DMS79 treated with DMSO at 0.1 percent for 48 hours (cell line): ENCODE measurements at regions not wholly inside any gene's neighbourhood (a gene's known extent, or its start where the extent isn't known, plus 50 kb on each side); places are given as distances from the start of the nearest gene placed in this dataset.
A peak's percentile ranks its signal among the peaks of the same experiment; 100 is the strongest.

Source experiments
- DNase-seq: peaks from one replicate; lab custom pipeline; 2025; lab: John Stamatoyannopoulos, UW

DNA sequence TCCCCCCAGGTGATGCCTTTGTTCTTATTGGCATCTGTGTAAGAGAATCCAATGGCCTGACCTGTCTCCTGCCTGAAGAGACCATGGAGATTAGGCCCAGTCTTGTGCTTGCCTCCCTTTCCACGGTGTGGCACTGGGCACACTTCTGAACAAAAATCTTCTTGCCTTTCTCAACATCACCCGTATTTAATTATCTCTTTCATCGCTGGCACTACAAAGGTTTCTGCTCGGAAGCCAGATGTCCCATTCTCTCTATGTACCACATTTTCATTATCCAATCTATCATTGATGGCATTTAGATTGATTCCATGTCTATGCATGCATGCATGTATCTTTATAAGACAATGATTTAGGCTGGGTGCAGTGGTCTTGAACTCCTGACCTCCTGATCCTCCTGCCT, 74.3 kb downstream of the SLC25A15 start:
- DNase-seq, result no peak

DNA sequence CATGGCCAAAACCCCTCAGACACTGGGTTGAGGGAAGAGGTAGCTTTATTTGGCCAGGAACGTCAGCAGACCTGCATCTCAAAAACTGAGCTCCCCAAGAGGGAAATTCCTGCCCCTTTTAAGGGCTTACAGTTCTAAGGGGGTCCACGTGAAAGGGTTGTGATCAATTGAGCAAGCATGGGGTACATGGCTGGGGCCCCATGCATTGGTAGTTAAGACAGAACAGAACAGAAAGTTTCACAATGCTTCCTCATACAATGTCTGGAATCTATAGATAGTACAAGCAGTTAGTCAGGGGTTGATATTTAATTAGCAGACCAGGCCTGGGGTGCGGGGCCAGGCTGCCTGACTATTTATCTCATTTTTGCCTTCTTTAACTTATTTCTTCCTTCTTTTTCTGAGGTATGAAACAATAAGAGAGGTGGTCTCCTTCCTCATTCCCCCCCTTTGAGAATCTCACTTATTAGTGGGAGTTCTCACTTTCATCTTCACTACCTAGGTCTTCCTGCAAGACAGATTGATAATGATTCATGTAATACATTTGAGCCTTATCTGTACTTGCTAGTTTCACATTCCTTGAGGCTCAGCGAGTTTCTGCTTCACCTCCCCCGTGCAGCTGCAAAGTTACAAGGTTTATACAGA, 84.8 kb downstream of the SLC25A15 start:
- DNase-seq, result no peak

DNA sequence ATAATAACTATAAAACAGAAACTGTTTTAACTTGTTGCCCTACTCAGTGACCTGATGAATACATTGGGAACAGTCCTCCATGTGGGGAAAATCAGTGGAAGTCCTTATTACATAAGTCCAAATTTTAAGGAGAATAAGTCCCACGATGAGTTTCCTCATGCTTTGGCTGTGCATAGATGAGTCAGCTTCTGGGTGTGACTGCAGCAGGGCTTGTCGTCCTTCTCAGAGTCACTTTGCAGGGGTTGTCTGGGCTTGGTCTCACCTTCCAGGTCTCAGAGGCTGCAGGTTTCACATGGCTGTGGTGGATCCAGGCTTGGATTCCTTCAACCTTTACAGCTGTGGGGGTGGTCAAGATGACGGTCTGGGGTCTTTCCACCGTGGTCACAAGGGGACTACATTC, 85.6 kb downstream of the SLC25A15 start:
- DNase-seq, result no peak

DNA sequence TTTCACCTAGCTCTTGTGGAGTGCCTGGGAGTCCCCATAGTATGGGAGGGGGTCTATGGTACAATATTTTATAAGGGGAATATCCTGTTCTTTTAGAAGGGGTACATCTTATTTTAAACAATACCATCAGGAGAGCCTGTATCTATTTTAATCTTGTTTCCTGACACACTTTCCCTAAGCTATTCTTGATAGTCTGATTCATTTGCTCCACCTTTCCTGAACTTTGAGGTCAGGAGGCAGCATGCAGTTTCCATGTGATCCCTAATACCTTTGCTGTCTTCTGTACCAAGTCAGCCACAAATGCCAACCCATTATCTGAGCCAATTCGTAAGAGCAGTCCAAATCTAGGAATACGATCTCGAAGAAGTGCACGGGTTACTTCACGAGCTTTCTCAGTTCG, 86.2 kb downstream of the SLC25A15 start:
- DNase-seq, result no peak

DNA sequence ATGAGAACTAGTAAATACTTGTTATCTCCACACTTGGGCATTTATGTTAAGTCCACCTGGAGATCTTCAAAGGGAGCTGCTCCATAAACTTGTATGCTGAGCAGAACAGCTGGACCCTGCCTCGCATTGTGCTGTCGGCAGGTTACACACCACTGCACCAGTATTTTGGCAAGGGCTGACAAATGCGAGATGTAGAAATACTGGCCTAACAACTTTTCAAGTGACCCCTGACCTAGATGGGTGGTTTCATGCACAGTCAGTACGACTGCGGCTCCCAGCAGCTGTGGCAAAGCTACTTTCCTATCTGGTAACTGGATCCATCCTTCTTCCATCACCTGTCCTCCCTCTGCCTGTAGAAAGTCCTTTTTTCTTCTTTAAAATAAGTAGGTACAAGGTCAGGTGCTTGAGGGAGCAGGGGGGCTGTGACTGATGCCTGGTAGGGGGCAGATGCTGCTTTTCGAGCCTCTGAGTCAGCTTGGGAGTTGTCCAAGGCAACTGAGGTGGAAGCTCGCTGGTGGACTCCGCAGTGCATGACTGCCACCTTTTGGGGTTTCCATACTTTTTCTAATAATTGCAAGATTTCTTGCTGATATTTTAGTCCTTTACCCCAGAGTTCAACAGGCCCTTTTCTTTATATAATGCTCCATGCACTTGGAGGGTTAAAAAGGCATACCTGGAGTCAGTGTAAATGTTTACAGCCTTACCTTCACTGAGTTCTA, 86.8 kb downstream of the SLC25A15 start:
- peak; percentile 89 for DNase-seq

DNA sequence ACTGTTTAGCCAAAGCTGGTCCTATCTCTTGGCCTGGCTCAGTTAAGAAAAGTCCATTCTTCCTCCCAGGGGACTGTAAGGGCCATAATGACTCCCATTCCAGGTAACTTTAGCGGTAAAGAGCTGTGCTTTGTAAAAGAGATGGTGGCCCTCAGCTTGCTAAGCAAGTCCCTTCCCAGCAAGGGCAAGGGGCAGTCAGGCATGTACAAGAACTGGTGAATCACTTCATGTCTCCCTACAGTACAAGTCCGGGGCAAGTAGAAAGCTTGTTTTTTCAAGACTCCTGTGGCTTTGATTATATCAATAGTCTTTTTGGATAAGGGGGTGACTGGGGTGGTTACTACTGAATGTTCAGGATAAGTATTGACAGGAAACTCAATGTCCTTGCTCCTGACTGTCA, 88.9 kb downstream of the SLC25A15 start:
- DNase-seq, result peak; percentile 41

DNA sequence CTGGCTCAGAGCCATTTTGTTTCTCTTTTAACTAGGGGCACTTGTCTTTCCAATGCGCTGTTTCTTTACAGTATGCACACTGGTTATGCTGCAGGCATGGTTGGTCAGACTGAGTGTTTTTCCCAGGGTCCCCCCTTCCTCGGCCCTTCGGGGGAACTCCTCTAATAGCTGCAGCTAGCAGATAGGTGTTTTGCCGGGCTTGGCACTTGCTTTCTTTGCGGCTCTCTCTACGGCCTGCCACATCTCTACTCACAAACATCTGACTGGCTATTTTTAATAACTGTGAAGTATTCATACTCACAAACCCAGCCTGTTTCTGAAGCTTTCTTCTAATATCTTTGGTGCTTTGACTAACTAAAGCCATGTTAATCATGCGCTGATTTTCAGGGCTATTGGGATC, 89.4 kb downstream of the SLC25A15 start:
- DNase-seq, result peak; percentile 61
